Activated CD4-positive, alpha-beta T cell treated with anti-CD3 and anti-CD28 coated beads, Interleukin-2, amount 10 ng/mL, durations not matched to agents 7 days and 5 days (primary cell): ENCODE measurements at regions not wholly inside any gene's neighbourhood (a gene's known extent, or its start where the extent isn't known, plus 50 kb on each side); places are given as distances from the start of the nearest gene placed in this dataset.

ENCODE experiments used
- CTCF ChIA-PET: fragments of 350-600 bp; sonication (Branson Sonifier 250); formaldehyde crosslinking; loops from one replicate; lab custom pipeline; 2021; ENCODE audit warnings: antibody characterized with exemption; lab: Charles Lee
- POLR2A ChIA-PET: fragments of 350-600 bp; sonication (Branson Sonifier 250); formaldehyde crosslinking; loops from one replicate; lab custom pipeline; 2021; ENCODE audit warnings: antibody characterized with exemption; lab: Charles Lee
- DNase-seq: peaks from one replicate; pipeline ENCODE4 v3.0.0-alpha.2; 2020
- H3K27ac Mint-ChIP-seq: one replicate; pipeline ENCODE4 v1.8.0; 2021; ENCODE audit warnings: mild to moderate bottlenecking, moderate library complexity, mixed read lengths
- H3K27me3 Mint-ChIP-seq: one replicate; pipeline ENCODE4 v1.8.0; 2021; ENCODE audit warnings: mixed read lengths
- H3K36me3 Mint-ChIP-seq: one replicate; pipeline ENCODE4 v1.8.0; 2021; ENCODE audit warnings: low read depth, mixed read lengths
- H3K4me1 Mint-ChIP-seq: one replicate; pipeline ENCODE4 v1.8.0; 2021; ENCODE audit warnings: mixed read lengths
- H3K4me3 Mint-ChIP-seq: one replicate; pipeline ENCODE4 v1.8.0; 2021; ENCODE audit warnings: mild to moderate bottlenecking, moderate library complexity, mixed read lengths
- H3K9me3 Mint-ChIP-seq: one replicate; pipeline ENCODE4 v1.8.0; 2021; ENCODE audit warnings: mixed read lengths

GRCh38 chr18:78522507-78522906 lies 457.1 kb upstream of the SALL3 start:
- H3K27ac Mint-ChIP-seq = no peak overlapping the region
- H3K4me3 Mint-ChIP-seq = no peak overlapping the region
- H3K36me3 Mint-ChIP-seq = no peaks in the 10 kb centered on the region
- ChIA-PET POLR2A (no interaction called here), CTCF (no interaction called here)
- DNase-seq = no peak
- H3K9me3 Mint-ChIP-seq = no peaks in the 10 kb centered on the region
- H3K27me3 Mint-ChIP-seq = no peaks in the 10 kb centered on the region
- H3K4me1 Mint-ChIP-seq = no peaks in the 10 kb centered on the region

- no peaks in the 10 kb centered on the region for H3K4me1 Mint-ChIP-seq
- no peak overlapping the region for H3K27ac Mint-ChIP-seq
- H3K36me3 Mint-ChIP-seq = no peaks in the 10 kb centered on the region
- no peak overlapping the region for H3K4me3 Mint-ChIP-seq
- H3K9me3 Mint-ChIP-seq = no peaks in the 10 kb centered on the region
- CTCF ChIA-PET = no interaction called here
- no peaks in the 10 kb centered on the region for H3K27me3 Mint-ChIP-seq
- DNase-seq = no peak
- POLR2A ChIA-PET = no interaction called here
These were observed 455.8 kb upstream of the SALL3 start for GRCh38 chr18:78523850-78524249.

GRCh38 chr18:78525366-78526111 lies 454.1 kb upstream of the SALL3 start:
- Mint-ChIP-seq H3K9me3 (no peaks in the 10 kb centered on the region), H3K27me3 (no peaks in the 10 kb centered on the region), H3K27ac (no peak overlapping the region), H3K36me3 (no peaks in the 10 kb centered on the region), H3K4me1 (no peaks in the 10 kb centered on the region), H3K4me3 (no peak overlapping the region)
- CTCF ChIA-PET = interaction anchor here (2.3 kb wide), 1 partner anchor 12 kb away, joined by 4 read pairs; no protein-coding TSS in a partner anchor
- DNase-seq = no peak
- POLR2A ChIA-PET = no interaction called here

GRCh38 chr18:78526275-78526674 lies 453.3 kb upstream of the SALL3 start:
- no peaks in the 10 kb centered on the region for H3K36me3 Mint-ChIP-seq
- ChIA-PET CTCF (interaction anchor here (2.3 kb wide), 1 partner anchor 11 kb away, joined by 4 read pairs; no protein-coding TSS in a partner anchor), POLR2A (no interaction called here)
- no peaks in the 10 kb centered on the region for H3K4me1 Mint-ChIP-seq
- no peak overlapping the region for H3K27ac Mint-ChIP-seq
- DNase-seq = no peak
- H3K27me3 Mint-ChIP-seq = no peaks in the 10 kb centered on the region
- H3K4me3 Mint-ChIP-seq = no peak overlapping the region
- no peaks in the 10 kb centered on the region for H3K9me3 Mint-ChIP-seq

- Mint-ChIP-seq H3K9me3 (no peaks in the 10 kb centered on the region), H3K4me1 (no peaks in the 10 kb centered on the region), H3K4me3 (no peak overlapping the region), H3K36me3 (no peaks in the 10 kb centered on the region), H3K27me3 (no peaks in the 10 kb centered on the region), H3K27ac (no peak overlapping the region)
- no peak for DNase-seq
- CTCF ChIA-PET = interaction anchor here (2.3 kb wide), 1 partner anchor 10 kb away, joined by 4 read pairs; no protein-coding TSS in a partner anchor
- POLR2A ChIA-PET = no interaction called here
These were observed 452.5 kb upstream of the SALL3 start for GRCh38 chr18:78526923-78527711.

- CTCF ChIA-PET = no interaction called here
- Mint-ChIP-seq H3K4me1 (no peaks in the 10 kb centered on the region), H3K27ac (no peak overlapping the region), H3K27me3 (no peaks in the 10 kb centered on the region), H3K9me3 (no peaks in the 10 kb centered on the region), H3K4me3 (no peak overlapping the region), H3K36me3 (no peaks in the 10 kb centered on the region)
- no peak for DNase-seq
- POLR2A ChIA-PET = no interaction called here
These were observed 451.6 kb upstream of the SALL3 start for GRCh38 chr18:78527984-78528383.

GRCh38 chr18:78528411-78529258 lies 451.0 kb upstream of the SALL3 start:
- Mint-ChIP-seq H3K36me3 (no peaks in the 10 kb centered on the region), H3K27me3 (no peaks in the 10 kb centered on the region), H3K4me1 (no peaks in the 10 kb centered on the region), H3K4me3 (no peak overlapping the region), H3K9me3 (no peaks in the 10 kb centered on the region), H3K27ac (no peak overlapping the region)
- POLR2A ChIA-PET = no interaction called here
- CTCF ChIA-PET = interaction anchor here (1.2 kb wide), 1 partner anchor 13 kb away, joined by 3 read pairs; no protein-coding TSS in a partner anchor
- no peak for DNase-seq

- Mint-ChIP-seq H3K4me3 (no peak overlapping the region), H3K36me3 (no peaks in the 10 kb centered on the region), H3K27me3 (no peaks in the 10 kb centered on the region), H3K27ac (no peak overlapping the region), H3K4me1 (no peaks in the 10 kb centered on the region), H3K9me3 (no peaks in the 10 kb centered on the region)
- ChIA-PET CTCF (no interaction called here), POLR2A (no interaction called here)
- DNase-seq = no peak
These were observed 448.0 kb upstream of the SALL3 start for GRCh38 chr18:78531637-78532036.

GRCh38 chr18:78538669-78539440 lies 440.8 kb upstream of the SALL3 start:
- CTCF ChIA-PET = no interaction called here
- Mint-ChIP-seq H3K36me3 (no peaks in the 10 kb centered on the region), H3K9me3 (peaks cover 3% of the 10 kb centered on the region), H3K27ac (no peak overlapping the region), H3K27me3 (no peaks in the 10 kb centered on the region), H3K4me3 (no peak overlapping the region), H3K4me1 (peaks cover 4% of the 10 kb centered on the region)
- no peak for DNase-seq
- POLR2A ChIA-PET = no interaction called here

- Mint-ChIP-seq H3K9me3 (peaks cover 3% of the 10 kb centered on the region), H3K4me3 (no peak overlapping the region), H3K27ac (no peak overlapping the region), H3K36me3 (no peaks in the 10 kb centered on the region), H3K4me1 (peaks cover 4% of the 10 kb centered on the region), H3K27me3 (no peaks in the 10 kb centered on the region)
- DNase-seq = no peak
- CTCF ChIA-PET = interaction anchor here (1.6 kb wide), 1 partner anchor 11 kb away, joined by 3 read pairs; no protein-coding TSS in a partner anchor
- POLR2A ChIA-PET = no interaction called here
These were observed 438.7 kb upstream of the SALL3 start for GRCh38 chr18:78540636-78541529.

GRCh38 chr18:78542204-78542603 lies 437.4 kb upstream of the SALL3 start:
- no peak for DNase-seq
- H3K4me3 Mint-ChIP-seq = no peak overlapping the region
- peaks cover 3% of the 10 kb centered on the region for H3K9me3 Mint-ChIP-seq
- peaks cover 4% of the 10 kb centered on the region for H3K4me1 Mint-ChIP-seq
- no peak overlapping the region for H3K27ac Mint-ChIP-seq
- H3K27me3 Mint-ChIP-seq = no peaks in the 10 kb centered on the region
- H3K36me3 Mint-ChIP-seq = no peaks in the 10 kb centered on the region
- ChIA-PET POLR2A (no interaction called here), CTCF (interaction anchor here (1.6 kb wide), 1 partner anchor 13 kb away, joined by 3 read pairs; no protein-coding TSS in a partner anchor)
